Suprapubic skin (tissue), 4 donors: ENCODE measurements at regions not wholly inside any gene's neighbourhood (a gene's known extent, or its start where the extent isn't known, plus 50 kb on each side); places are given as distances from the start of the nearest gene placed in this dataset.

Experiments
- POLR2A ChIP-seq, 2 donors: fragments of 450-650 bp; IDR thresholded peaks; one replicate each; pipeline ENCODE4 v1.6.1; 2017; ENCODE audit warnings: antibody characterized with exemption in 2 of 2, mild to moderate bottlenecking in 2 of 2, moderate library complexity in 2 of 2
- POLR2AphosphoS5 ChIP-seq, 3 donors: sonication (generic); formaldehyde crosslinking; IDR thresholded peaks; one replicate each; pipeline ENCODE4 v1.6.1; 2017; ENCODE audit warnings: antibody characterized with exemption in 3 of 3

DNA sequence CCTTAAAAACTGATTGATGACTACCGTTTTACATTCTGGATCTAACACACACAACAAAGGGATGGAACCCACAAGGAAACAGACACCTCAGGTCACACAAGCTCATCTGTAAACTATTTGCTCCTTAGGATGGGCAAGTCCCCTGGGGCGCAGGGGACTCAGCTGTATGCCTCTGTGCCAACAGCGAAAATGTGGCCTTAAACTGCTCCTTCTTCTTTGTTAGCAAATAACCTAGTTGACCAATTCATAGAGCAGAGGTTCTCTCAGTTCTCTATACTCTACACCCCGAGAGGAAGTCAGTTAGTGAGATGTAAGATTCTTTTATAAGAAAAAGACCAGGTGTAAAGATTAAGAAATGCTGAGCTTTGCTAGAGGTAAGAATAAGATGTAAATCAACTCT lies 181.9 kb upstream of the PRSS58 start:
- TF ChIP-seq POLR2A (IDR thresholded peaks at IDR 0.05), result no peak
- TF ChIP-seq POLR2AphosphoS5 (IDR thresholded peaks at IDR 0.05), result no peak
